ENCODE measurements at regions not wholly inside any gene's neighbourhood (a gene's known extent, or its start where the extent isn't known, plus 50 kb on each side); places are given as distances from the start of the nearest gene placed in this dataset.

- TF ChIP-seq CTCF (IDR thresholded peaks at IDR 0.05; ENCODE audit: low read length) (no peak), EZH2 (IDR thresholded peaks at IDR 0.05; ENCODE audit: borderline replicate concordance, low read length) (no peak)
Observed at GRCh38 chr4:123469696-123470095, 73.1 kb downstream of the SPRY1 start.
